ENCODE measurements at regions not wholly inside any gene's neighbourhood (a gene's known extent, or its start where the extent isn't known, plus 50 kb on each side); places are given as distances from the start of the nearest gene placed in this dataset.
A peak's percentile ranks its signal among the peaks of the same experiment; 100 is the strongest.
"Not testable (repeated sequence)": the region's sequence is repeated elsewhere in the genome, so short reads cannot be mapped to it uniquely, and the experiment has no call there.

GRCh38 chr22:47322854-47323253 is 560.4 kb downstream of the TBC1D22A start:
- DNase-seq (ENCODE audit: low spot score): no peak

GRCh38 chr22:47320560-47320959 is 558.1 kb downstream of the TBC1D22A start:
- DNase-seq (ENCODE audit: low spot score): no peak

- no peak for DNase-seq (ENCODE audit: low spot score)
Observed at GRCh38 chr22:47318041-47318737, 555.7 kb downstream of the TBC1D22A start.

GRCh38 chr22:47315862-47316419 is 553.5 kb downstream of the TBC1D22A start:
- no peak for DNase-seq (ENCODE audit: low spot score)

GRCh38 chr22:47310601-47311000 is 548.2 kb downstream of the TBC1D22A start:
- peak; percentile 69 for DNase-seq (ENCODE audit: low spot score)

- DNase-seq (ENCODE audit: low spot score): no peak
Observed at GRCh38 chr22:47309946-47310345, 547.5 kb downstream of the TBC1D22A start.

- no peak for DNase-seq (ENCODE audit: low spot score)
Observed at GRCh38 chr22:47309476-47309875, 547.0 kb downstream of the TBC1D22A start.

- no peak for DNase-seq (ENCODE audit: low spot score)
Observed at GRCh38 chr22:47308886-47309285, 546.4 kb downstream of the TBC1D22A start.

- no peak for DNase-seq (ENCODE audit: low spot score)
Observed at GRCh38 chr22:47307822-47308221, 545.4 kb downstream of the TBC1D22A start.

GRCh38 chr22:47307326-47307725 is 544.9 kb downstream of the TBC1D22A start:
- peak; percentile 31 for DNase-seq (ENCODE audit: low spot score)

GRCh38 chr22:47304854-47305253 is 542.4 kb downstream of the TBC1D22A start:
- DNase-seq (ENCODE audit: low spot score): no peak

- DNase-seq (ENCODE audit: low spot score): no peak
Observed at GRCh38 chr22:47304191-47304831, 541.9 kb downstream of the TBC1D22A start.

- no peak for DNase-seq (ENCODE audit: low spot score)
Observed at GRCh38 chr22:47303161-47303890, 540.9 kb downstream of the TBC1D22A start.

GRCh38 chr22:47302587-47302986 is 540.1 kb downstream of the TBC1D22A start:
- DNase-seq (ENCODE audit: low spot score): not testable (repeated sequence)

GRCh38 chr22:47301820-47302475 is 539.5 kb downstream of the TBC1D22A start:
- DNase-seq (ENCODE audit: low spot score): no peak

GRCh38 chr22:47300698-47301405 is 538.4 kb downstream of the TBC1D22A start:
- DNase-seq (ENCODE audit: low spot score): no peak

GRCh38 chr22:47299863-47300697 is 537.6 kb downstream of the TBC1D22A start:
- no peak for DNase-seq (ENCODE audit: low spot score)

- DNase-seq (ENCODE audit: low spot score): no peak
Observed at GRCh38 chr22:47299211-47299862, 536.9 kb downstream of the TBC1D22A start.

- no peak for DNase-seq (ENCODE audit: low spot score)
Observed at GRCh38 chr22:47298017-47298785, 535.8 kb downstream of the TBC1D22A start.
